GM13976 (cell line): ENCODE measurements at regions not wholly inside any gene's neighbourhood (a gene's known extent, or its start where the extent isn't known, plus 50 kb on each side); places are given as distances from the start of the nearest gene placed in this dataset.
"Not testable (repeated sequence)": the region's sequence is repeated elsewhere in the genome, so short reads cannot be mapped to it uniquely, and the experiment has no call there.

Source experiments
- DNase-seq: peaks from one replicate; pipeline ENCODE4 v3.0.0; 2012; ENCODE audit warnings: low spot score
- in situ Hi-C: fragments of 300-500 bp; cut with MboI; formaldehyde crosslinking; loops from one replicate; pipeline ENCODE4 v1.12.0; 2022; ENCODE audit warnings: low sequenced_read_pairs, mixed read lengths, inconsistent platforms; ENCODE audit not compliant: unreplicated experiment
- TF ChIP-seq, protein P1 (sequence below): IDR thresholded peaks from 2 replicates; pipeline ENCODE4 v1.5.1; 2012; ENCODE audit warnings: borderline replicate concordance, mild to moderate bottlenecking; ENCODE audit not compliant: insufficient read depth; ENCODE audit errors: extremely low read depth, missing control alignments, control extremely low read depth

DNA sequence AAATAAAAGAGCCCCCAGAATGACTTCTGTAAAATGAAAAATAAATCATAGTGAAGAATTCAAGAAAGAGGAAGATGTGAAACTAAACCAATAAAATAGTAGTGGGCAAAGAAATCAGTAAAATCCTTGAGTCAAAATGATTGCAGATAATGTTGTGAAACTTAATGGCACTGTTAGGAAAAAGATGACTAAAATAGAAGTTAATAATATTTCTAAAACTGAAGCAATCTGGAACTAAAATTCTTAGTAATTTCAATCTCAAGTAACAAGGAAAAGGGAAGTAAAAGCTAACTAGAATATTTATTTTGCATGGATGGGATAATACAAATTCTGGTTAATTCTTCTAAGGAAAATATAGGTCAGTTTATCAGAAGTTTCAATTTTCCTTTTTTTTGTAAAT is 84.6 kb downstream of the TMCO5A start:
- in situ Hi-C loops = loop anchor here (25.0 kb wide), 1 partner anchor 668 kb away; no protein-coding TSS in a partner anchor
- DNase-seq = no peak
- TF ChIP-seq, protein P1, sequence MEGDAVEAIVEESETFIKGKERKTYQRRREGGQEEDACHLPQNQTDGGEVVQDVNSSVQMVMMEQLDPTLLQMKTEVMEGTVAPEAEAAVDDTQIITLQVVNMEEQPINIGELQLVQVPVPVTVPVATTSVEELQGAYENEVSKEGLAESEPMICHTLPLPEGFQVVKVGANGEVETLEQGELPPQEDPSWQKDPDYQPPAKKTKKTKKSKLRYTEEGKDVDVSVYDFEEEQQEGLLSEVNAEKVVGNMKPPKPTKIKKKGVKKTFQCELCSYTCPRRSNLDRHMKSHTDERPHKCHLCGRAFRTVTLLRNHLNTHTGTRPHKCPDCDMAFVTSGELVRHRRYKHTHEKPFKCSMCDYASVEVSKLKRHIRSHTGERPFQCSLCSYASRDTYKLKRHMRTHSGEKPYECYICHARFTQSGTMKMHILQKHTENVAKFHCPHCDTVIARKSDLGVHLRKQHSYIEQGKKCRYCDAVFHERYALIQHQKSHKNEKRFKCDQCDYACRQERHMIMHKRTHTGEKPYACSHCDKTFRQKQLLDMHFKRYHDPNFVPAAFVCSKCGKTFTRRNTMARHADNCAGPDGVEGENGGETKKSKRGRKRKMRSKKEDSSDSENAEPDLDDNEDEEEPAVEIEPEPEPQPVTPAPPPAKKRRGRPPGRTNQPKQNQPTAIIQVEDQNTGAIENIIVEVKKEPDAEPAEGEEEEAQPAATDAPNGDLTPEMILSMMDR = no peak

DNA sequence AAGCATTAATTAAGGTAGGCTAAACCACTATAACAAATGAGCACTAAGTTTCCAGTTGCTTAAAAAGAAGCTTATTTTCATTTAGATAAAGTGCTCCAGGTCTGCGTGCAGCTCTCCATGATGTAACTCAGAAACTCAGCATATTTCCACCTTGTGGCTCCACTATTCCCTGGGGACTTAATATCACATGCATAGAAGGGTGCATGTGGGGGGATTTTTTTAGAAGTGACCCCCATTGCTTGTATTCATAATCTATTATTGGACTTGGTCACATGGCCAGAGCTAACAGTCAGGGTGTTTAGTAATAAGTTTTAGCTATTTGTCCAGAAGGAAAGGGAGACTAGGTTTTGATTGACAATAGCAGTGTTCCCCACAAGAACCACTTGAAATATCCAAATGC is 86.8 kb downstream of the TMCO5A start:
- in situ Hi-C loops = loop anchor here (25.0 kb wide), 1 partner anchor 666 kb away; no protein-coding TSS in a partner anchor
- DNase-seq = no peak

DNA sequence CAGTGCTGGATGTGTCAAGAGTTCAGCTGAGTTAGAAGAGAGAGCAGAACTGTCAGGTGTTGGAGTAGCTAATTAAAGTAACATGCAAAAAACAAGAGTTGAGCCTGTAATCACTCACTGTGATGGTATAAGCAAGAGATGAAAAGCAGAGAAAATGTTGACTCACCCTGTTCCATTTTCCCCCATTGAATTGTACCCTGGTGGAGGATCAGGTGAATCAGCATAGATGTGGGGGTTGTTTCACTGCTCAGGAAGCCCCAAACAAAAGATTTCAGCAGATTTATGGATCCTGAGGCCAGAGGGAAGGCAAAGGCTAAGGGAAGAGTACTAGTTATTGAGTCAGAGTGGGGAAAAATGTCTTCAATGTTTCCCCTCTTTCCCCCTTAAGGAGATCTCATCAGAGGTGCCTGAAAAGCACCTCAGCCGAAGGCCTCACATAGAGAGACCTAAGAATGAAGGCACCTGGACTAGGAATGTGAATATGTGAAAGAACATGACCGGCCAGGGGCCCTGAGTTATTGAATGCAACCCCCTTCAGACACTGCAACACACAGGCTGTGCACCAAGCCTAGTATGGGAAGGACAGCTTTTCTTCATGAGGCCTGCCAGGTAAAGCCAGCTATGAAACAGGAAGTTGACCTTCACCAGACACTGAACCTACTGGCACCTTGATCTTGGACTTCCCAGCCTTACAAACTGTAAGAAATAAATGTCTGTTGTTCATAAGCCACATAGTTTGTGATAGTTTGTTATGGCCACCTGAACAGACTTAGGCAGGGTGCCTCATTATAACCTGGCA is 90.1 kb downstream of the TMCO5A start:
- TF ChIP-seq, protein P1 = no peak
- in situ Hi-C loops = loop anchor here (25.0 kb wide), 1 partner anchor 663 kb away; no protein-coding TSS in a partner anchor
- DNase-seq = no peak

More for the DNA sequence above, 86.8 kb downstream of the TMCO5A start:
- TF ChIP-seq, protein P1 = no peak

DNA sequence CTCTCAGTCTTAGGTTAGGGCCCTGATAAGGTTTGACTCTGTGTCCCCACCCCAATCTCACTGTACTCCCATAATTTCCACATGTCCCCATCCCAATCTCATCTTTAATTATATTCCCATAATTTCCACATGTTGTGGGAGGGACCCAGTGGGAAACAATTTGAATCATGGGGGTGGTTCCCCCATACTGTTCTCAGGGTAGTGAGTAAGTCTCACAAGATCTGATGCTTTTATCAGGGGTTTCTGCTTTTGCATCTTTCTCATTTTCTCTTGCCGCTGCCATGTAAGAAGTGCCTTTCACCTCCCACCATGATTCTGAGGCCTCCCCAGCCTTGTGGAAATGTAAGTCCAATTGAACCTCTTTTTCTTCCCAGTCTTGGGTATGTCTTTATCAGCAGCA is 91.2 kb downstream of the TMCO5A start:
- DNase-seq = not testable (repeated sequence)

DNA sequence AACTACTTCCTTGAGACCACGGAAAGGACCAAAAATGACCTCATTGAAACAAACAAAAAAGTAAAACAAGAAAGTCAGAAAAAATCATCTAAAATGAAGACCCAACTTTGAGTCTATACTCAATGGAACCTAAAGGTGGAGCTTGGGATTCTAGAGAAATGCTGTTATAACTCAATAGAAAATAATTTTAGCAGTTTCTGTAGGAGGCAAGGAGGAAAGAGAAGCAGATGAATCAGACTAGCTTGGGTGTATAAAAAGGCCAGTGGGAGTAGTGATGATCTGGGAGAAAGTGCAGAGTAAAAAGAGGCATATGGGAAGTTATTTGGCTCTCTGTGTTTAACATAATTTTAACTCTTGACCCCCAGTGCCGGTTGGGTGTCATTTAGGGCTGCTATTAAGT is 94.4 kb downstream of the TMCO5A start:
- TF ChIP-seq, protein P1 = no peak
- in situ Hi-C loops = no loop called here

More for the DNA sequence above, 91.2 kb downstream of the TMCO5A start:
- in situ Hi-C loops = not testable (repeated sequence)

DNA sequence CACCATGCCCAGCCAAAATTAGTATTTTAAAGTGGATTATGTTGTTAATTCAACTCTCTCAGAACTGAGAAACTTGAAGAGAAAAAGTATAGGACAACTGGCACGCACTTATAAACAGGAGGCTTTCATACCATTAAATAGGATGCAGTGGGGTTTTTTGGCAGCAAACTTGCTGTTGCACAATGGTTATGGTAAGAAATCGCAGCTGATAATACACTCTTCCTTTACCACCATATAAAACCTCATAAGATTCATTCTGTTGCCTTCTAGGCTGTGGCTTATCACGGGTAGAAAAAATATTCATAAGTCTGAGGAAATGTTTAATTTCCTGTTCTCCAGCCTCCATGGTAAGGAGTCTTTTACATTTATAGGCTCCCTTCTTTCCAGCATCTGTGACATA is 95.3 kb downstream of the TMCO5A start:
- TF ChIP-seq, protein P1 = no peak
- in situ Hi-C loops = no loop called here
- no peak for DNase-seq

More for the DNA sequence above, 94.4 kb downstream of the TMCO5A start:
- no peak for DNase-seq

DNA sequence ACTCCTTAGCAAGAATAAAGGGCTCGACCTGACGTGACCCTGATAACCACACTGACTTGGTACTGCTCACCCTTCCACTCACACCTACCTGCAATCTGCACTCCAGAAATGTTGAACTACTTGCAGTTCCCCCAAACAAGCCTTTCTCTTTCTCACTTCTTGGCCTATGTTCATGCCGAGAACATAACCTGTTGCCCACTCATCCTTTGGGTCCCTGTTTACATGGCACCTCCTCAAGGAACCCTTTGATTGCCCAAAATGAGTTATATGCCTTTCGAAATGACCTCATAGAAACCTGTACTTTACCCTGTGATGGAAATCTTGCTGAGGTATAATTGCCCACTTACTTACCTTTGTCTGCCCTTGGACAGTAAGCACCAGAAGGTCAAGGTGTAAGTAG is 96.2 kb downstream of the TMCO5A start:
- no peak for DNase-seq
- TF ChIP-seq, protein P1 = no peak
- in situ Hi-C loops = no loop called here
